Subcutaneous abdominal adipose tissue (tissue), 5 donors: ENCODE measurements at regions not wholly inside any gene's neighbourhood (a gene's known extent, or its start where the extent isn't known, plus 50 kb on each side); places are given as distances from the start of the nearest gene placed in this dataset.

Source experiments
- H3K27ac ChIP-seq: one replicate; pipeline ENCODE4 v1.7.0; 2013; ENCODE audit warnings: low read depth, mild to moderate bottlenecking, inconsistent platforms, low read length, moderate library complexity
- H3K27me3 ChIP-seq, 5 donors: one replicate each; pipeline ENCODE4 v1.7.0; 2013; ENCODE audit warnings: low read length in 5 of 5, inconsistent platforms in 1 of 5; ENCODE audit not compliant: control insufficient read depth in 5 of 5, insufficient read depth in 4 of 5
- H3K36me3 ChIP-seq, 5 donors: one replicate each; pipeline ENCODE4 v1.7.0; 2013; ENCODE audit warnings: low read length in 5 of 5; ENCODE audit not compliant: control insufficient read depth in 5 of 5, insufficient read depth in 5 of 5
- H3K4me1 ChIP-seq, 5 donors: one replicate each; pipeline ENCODE4 v1.7.0; 2013; ENCODE audit warnings: low read length in 5 of 5, mild to moderate bottlenecking in 3 of 5, moderate library complexity in 1 of 5; ENCODE audit not compliant: control insufficient read depth in 5 of 5, insufficient read depth in 5 of 5
- H3K4me3 ChIP-seq, 5 donors: one replicate each; pipeline ENCODE4 v1.7.0; 2013; ENCODE audit warnings: low read length in 5 of 5, low read depth in 1 of 5
- H3K9ac ChIP-seq, 5 donors: one replicate each; pipeline ENCODE4 v1.7.0; 2013; ENCODE audit warnings: low read length in 5 of 5, mild to moderate bottlenecking in 4 of 5, moderate library complexity in 3 of 5
- H3K9me3 ChIP-seq, 5 donors: one replicate each; pipeline ENCODE4 v1.7.0; 2013; ENCODE audit warnings: low read length in 5 of 5; ENCODE audit not compliant: control insufficient read depth in 5 of 5
- donor health status: healthy.
- donor health status: healthy.
- donor health status: healthy.
- donor health status: healthy.
- donor health status: healthy.

DNA sequence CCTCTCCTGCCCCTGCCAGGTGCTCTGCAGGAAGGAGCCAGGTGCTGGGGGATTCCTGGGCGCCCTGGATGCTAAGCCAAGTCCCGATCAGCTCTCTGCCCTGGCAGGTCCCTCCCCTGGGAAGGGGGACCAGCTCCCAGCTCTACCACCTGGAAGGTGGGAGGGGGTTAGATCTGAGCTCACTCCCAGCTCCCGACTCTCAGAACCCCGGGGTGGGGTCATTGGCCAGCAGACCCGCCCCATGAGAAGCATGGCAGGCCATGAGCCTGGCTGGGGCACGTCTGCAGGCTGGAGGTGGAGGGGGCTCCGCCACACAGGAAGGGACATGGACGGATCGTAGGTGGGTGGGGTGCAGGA lies 83.4 kb upstream of the NKX1-1 start:
- Histone ChIP-seq H3K27ac (no peak overlapping the region), H3K4me1 (no peaks in the 10 kb centered on the region), H3K36me3 (no peaks in the 10 kb centered on the region), H3K9ac (no peak overlapping the region), H3K9me3 (peaks cover 5 to 31% (median 24%) of the 10 kb centered on the region in 5 donors), H3K4me3 (no peak overlapping the region), H3K27me3 (peaks cover 29 to 45% (median 42%) of the 10 kb centered on the region in 5 donors)

DNA sequence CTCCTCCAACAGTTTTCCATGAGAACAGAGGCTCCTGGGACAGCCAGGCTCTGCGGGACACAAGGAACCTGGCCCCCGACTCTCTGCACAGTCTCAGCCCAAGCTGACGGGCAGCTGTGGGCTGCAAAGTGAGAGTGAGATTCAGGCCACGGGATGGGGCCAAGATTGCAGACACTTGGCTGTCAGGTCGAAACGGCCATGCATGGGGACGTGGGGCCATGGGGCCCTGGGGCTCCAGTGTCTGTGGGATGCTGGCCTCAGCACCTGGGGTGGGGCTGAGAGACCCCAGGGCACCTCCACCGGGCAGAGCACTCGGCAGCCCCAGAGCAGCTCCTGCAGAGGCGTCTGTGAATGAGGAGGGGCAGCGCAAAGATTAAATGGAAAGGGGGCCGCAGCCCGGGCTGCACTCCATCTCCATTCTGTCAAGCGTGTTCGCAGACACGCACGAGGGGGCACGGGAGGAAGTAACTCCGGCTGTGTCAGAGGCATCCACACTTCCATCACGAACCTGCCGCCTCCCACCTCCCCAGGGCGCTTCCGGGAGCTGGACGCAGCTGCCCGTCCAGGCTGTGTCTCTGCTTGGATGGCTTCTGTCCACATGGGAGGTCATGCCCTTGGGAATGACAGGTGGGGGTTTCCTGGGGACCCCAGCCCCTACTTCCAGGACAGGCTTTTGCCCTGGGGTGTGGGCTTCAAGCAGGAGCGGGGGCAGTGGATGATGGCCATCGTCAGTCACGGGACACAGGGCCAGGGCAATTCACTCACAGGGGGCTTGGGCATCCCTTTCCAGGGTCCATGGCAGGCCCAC lies 82.8 kb upstream of the NKX1-1 start:
- H3K27me3 ChIP-seq, result peaks cover 28 to 44% (median 42%) of the 10 kb centered on the region in 5 donors
- H3K4me3 ChIP-seq, result no peak overlapping the region
- no peaks in the 10 kb centered on the region for H3K36me3 ChIP-seq
- no peak overlapping the region for H3K9ac ChIP-seq
- no peaks in the 10 kb centered on the region for H3K4me1 ChIP-seq
- peaks cover 10 to 34% (median 25%) of the 10 kb centered on the region in 5 donors for H3K9me3 ChIP-seq
- no peak overlapping the region for H3K27ac ChIP-seq

DNA sequence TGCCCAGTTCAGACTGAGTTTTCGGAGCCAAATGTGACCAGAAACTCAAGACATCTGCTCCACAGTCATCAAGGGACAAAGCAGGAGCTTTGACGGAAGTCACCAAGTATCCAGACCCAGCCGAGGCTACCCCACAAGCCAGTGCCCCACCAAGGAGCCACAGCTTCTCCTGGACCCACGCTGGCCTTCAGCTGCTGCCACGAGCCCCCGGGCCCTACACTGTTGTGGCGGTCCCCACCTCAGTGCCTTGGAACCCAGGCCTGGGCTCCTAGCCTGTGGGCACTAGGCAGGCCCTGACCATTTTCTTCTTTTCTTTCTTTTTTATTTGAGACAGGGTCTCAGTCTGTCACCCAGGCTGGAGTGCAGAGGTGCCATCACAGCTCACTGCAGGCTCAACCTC lies 82.1 kb upstream of the NKX1-1 start:
- no peaks in the 10 kb centered on the region for H3K4me1 ChIP-seq
- H3K9ac ChIP-seq, result no peak overlapping the region
- H3K9me3 ChIP-seq, result peaks cover 10 to 34% (median 25%) of the 10 kb centered on the region in 5 donors
- H3K27ac ChIP-seq, result no peak overlapping the region
- peaks cover 28 to 42% (median 39%) of the 10 kb centered on the region in 5 donors for H3K27me3 ChIP-seq
- H3K36me3 ChIP-seq, result no peaks in the 10 kb centered on the region
- H3K4me3 ChIP-seq, result no peak overlapping the region

DNA sequence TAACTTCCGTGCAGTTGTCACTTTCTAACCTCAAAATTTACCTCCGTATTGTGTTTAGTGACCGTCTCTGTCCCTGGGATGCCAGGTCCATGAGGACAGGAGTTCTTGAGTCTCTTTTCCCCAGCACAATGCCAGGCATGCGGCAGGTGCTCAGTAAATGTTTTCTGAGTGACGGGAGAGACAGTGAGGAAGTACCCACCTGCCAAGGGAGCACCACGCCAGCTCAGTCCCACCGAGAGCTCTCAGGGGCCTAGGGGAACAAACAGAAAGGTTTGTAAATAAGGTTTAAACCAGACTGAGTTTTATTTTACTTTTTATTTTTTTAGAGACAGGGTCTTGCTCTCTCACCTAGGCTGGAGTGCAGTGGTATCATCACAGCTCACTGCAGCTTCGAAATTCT lies 81.5 kb upstream of the NKX1-1 start:
- H3K27ac ChIP-seq, result no peak overlapping the region
- H3K27me3 ChIP-seq, result peaks cover 28 to 42% (median 35%) of the 10 kb centered on the region in 5 donors
- no peak overlapping the region for H3K9ac ChIP-seq
- peaks cover 10 to 34% (median 25%) of the 10 kb centered on the region in 5 donors for H3K9me3 ChIP-seq
- no peak overlapping the region for H3K4me3 ChIP-seq
- H3K4me1 ChIP-seq, result no peaks in the 10 kb centered on the region
- H3K36me3 ChIP-seq, result no peaks in the 10 kb centered on the region

DNA sequence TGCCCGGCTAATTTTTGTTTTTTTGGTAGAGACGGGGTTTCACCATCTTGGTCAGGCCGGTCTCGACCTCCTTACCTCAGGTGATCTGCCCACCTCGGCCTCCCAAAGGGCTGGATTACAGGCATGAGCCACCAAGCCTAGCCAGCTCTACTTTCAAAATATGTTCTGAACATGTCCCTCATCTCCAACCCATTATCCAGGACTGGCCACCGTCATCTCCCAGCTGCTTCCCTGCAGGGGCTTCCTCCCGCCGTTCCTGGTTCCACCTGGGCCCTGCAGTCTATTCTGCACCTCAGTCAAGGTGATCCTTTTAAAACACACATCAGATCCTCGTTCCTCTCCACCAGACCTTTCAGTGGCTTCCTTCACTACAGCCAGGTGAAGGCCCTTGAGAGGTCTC lies 80.9 kb upstream of the NKX1-1 start:
- H3K27ac ChIP-seq, result no peak overlapping the region
- no peak overlapping the region for H3K4me3 ChIP-seq
- peaks cover 22 to 36% (median 34%) of the 10 kb centered on the region in 5 donors for H3K27me3 ChIP-seq
- no peak overlapping the region for H3K9ac ChIP-seq
- peaks cover 10 to 39% (median 29%) of the 10 kb centered on the region in 5 donors for H3K9me3 ChIP-seq
- no peaks in the 10 kb centered on the region for H3K4me1 ChIP-seq
- H3K36me3 ChIP-seq, result no peaks in the 10 kb centered on the region

DNA sequence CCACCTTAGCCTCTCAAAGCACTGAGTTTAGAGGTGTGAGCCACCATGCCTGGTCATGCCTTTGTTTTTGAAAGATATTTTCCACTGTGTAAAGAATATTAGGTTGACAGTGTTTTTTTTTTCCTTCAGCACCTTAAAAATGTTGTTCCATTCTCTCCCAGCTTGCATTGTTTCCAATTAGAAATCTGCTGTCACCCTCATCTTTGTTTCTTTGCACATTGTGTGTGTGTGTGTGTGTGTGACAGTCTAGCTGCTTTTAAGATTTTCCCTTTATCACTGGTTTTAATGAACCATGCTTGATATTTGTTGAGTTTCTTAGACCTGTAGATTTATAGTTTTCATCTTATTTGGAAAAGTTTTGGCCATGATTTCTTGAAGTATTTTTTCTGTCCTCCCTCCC lies 79.0 kb upstream of the NKX1-1 start:
- Histone ChIP-seq H3K27ac (no peak overlapping the region), H3K9me3 (peaks cover 16 to 58% (median 37%) of the 10 kb centered on the region in 5 donors), H3K4me3 (no peak overlapping the region), H3K27me3 (peaks cover 7 to 21% (median 20%) of the 10 kb centered on the region in 5 donors), H3K9ac (no peak overlapping the region), H3K36me3 (no peaks in the 10 kb centered on the region), H3K4me1 (no peaks in the 10 kb centered on the region)

DNA sequence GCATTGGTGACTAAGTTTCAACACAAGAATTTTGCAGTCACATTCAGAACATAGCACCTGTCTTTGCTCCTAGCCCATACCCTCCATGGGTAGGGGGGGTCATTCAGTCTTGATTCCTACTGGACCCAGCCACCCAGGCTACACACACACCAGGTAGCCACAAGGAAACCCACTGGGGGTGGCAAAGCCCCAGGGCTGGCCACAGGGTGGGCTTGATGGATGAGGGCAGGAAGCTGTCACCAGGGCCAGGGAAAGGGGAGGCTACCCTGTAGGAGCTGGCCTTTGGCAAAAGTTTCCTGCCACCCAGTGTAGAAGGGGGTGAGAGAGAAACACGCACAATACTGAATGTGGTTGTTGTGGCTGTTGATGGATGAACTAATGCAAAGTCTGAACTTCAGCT lies 74.5 kb upstream of the NKX1-1 start:
- no peaks in the 10 kb centered on the region for H3K4me1 ChIP-seq

DNA sequence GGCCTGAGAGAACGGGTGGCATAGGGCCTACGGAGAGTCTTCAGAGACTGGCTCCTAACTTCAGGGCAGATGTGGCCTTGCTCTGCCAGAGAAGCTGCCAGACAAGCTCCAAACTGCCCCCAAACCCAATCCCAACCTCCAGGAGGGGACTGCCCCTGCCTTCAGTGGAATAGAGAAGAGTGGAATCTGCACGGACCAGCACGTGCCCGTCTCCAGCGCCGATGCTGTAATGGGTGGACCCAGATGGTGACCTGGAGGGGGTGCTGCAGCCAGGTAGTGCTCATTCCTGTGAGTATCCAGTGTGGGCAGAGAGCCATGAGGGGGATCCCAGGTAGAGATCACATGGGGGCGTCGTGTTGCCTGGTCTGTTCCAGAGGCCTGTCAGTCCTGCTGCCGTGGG lies 73.2 kb upstream of the NKX1-1 start:
- H3K27me3 ChIP-seq, result peaks cover 0 to 7% (median 5%) of the 10 kb centered on the region in 5 donors
- no peak overlapping the region for H3K9ac ChIP-seq
- peaks cover 13 to 38% (median 25%) of the 10 kb centered on the region in 5 donors for H3K9me3 ChIP-seq
- no peak overlapping the region for H3K27ac ChIP-seq
- H3K4me3 ChIP-seq, result no peak overlapping the region
- no peaks in the 10 kb centered on the region for H3K36me3 ChIP-seq
- no peaks in the 10 kb centered on the region for H3K4me1 ChIP-seq

More for the DNA sequence above, 74.5 kb upstream of the NKX1-1 start:
- Histone ChIP-seq H3K36me3 (no peaks in the 10 kb centered on the region), H3K9me3 (peaks cover 15 to 50% (median 34%) of the 10 kb centered on the region in 5 donors), H3K4me3 (peak overlapping the region in 1 of 5 donors; percentile 47), H3K27ac (no peak overlapping the region), H3K9ac (no peak overlapping the region), H3K27me3 (peaks cover 0 to 4% (median 3%) of the 10 kb centered on the region in 5 donors)

DNA sequence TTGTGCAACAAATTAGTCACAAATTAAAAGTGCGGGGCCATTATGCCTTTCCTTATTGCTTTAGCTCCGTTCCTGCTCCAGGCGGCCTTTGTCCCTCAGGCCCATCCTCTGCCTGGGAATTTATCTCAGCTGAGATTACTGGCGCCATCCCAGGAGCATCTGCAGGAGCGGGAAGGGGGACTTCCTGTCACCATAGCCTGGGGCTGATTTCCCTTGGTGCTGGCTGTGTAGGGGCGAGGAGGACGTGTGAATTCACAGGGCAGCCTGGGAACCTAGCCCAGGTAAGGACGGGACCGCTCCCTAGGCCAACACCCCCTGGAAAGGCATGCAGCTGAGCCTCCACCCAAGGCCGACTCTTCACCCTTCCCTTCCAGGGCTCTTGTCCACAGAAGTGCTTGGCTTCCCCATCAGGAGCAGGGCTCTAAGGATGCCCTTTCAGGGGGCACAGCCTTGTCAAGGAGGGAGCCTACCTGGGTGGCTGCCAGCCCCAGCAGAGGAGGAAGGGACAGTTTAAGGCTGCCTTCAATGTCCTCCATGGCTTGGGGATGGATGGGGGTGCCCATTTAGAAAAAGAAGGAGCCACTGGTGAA lies 72.6 kb upstream of the NKX1-1 start:
- Histone ChIP-seq H3K27me3 (peaks cover 0 to 13% (median 10%) of the 10 kb centered on the region in 5 donors), H3K4me3 (no peak overlapping the region), H3K27ac (no peak overlapping the region), H3K36me3 (no peaks in the 10 kb centered on the region), H3K9me3 (peaks cover 9 to 36% (median 25%) of the 10 kb centered on the region in 5 donors), H3K4me1 (no peaks in the 10 kb centered on the region), H3K9ac (no peak overlapping the region)
